GM21737 (cell line): ENCODE measurements at regions not wholly inside any gene's neighbourhood (a gene's known extent, or its start where the extent isn't known, plus 50 kb on each side); places are given as distances from the start of the nearest gene placed in this dataset.

Experiments used
- ATAC-seq: cut with Tn5 transposase; IDR thresholded peaks from one replicate; pipeline ENCODE4 v1.9.1; 2021; ENCODE audit warnings: mild to moderate bottlenecking, moderate library complexity; ENCODE audit not compliant: unreplicated experiment

- no peak for ATAC-seq
Observed at GRCh38 chr9:27861887-27862286, 288.6 kb upstream of the C9orf72 start.

GRCh38 chr9:27864644-27865438 is 291.6 kb upstream of the C9orf72 start:
- no peak for ATAC-seq

GRCh38 chr9:27866741-27867140 is 293.5 kb upstream of the C9orf72 start:
- no peak for ATAC-seq

- no peak for ATAC-seq
Observed at GRCh38 chr9:27870404-27870803, 297.1 kb upstream of the C9orf72 start.

GRCh38 chr9:27880156-27880555 is 306.9 kb upstream of the C9orf72 start:
- no peak for ATAC-seq

GRCh38 chr9:27880635-27881034 is 307.4 kb upstream of the C9orf72 start:
- no peak for ATAC-seq

GRCh38 chr9:27888661-27889295 is 315.5 kb upstream of the C9orf72 start:
- peak; percentile 98 for ATAC-seq

GRCh38 chr9:27924502-27924901 is 351.2 kb upstream of the C9orf72 start:
- ATAC-seq: no peak

GRCh38 chr9:27925815-27926214 is 352.5 kb upstream of the C9orf72 start:
- no peak for ATAC-seq

GRCh38 chr9:27929841-27930240 is 356.6 kb upstream of the C9orf72 start:
- no peak for ATAC-seq

- no peak for ATAC-seq
Observed at GRCh38 chr9:27933210-27934025, 360.1 kb upstream of the C9orf72 start.

GRCh38 chr9:27934471-27934870 is 361.2 kb upstream of the C9orf72 start:
- no peak for ATAC-seq

- ATAC-seq: no peak
Observed at GRCh38 chr9:27939186-27939585, 365.9 kb upstream of the C9orf72 start.

GRCh38 chr9:27940535-27940934 is 367.3 kb upstream of the C9orf72 start:
- no peak for ATAC-seq

GRCh38 chr9:27943501-27943900 is 370.2 kb upstream of the C9orf72 start:
- ATAC-seq: no peak

- ATAC-seq: no peak
Observed at GRCh38 chr9:27945386-27945785, 372.1 kb upstream of the C9orf72 start.

- no peak for ATAC-seq
Observed at GRCh38 chr9:27950382-27950781, 377.1 kb upstream of the C9orf72 start.

- no peak for ATAC-seq
Observed at GRCh38 chr9:27954858-27955257, 381.6 kb upstream of the C9orf72 start.

GRCh38 chr9:27963836-27964235 is 390.6 kb upstream of the C9orf72 start:
- no peak for ATAC-seq

GRCh38 chr9:27967210-27967609 is 393.9 kb upstream of the C9orf72 start:
- no peak for ATAC-seq

GRCh38 chr9:27977931-27978330 is 404.6 kb upstream of the C9orf72 start:
- ATAC-seq: no peak

GRCh38 chr9:27985714-27986113 is 412.4 kb upstream of the C9orf72 start:
- ATAC-seq: no peak
